RWPE2 (cell line): ENCODE measurements at regions not wholly inside any gene's neighbourhood (a gene's known extent, or its start where the extent isn't known, plus 50 kb on each side); places are given as distances from the start of the nearest gene placed in this dataset.
A peak's percentile ranks its signal among the peaks of the same experiment; 100 is the strongest.

ENCODE experiments used
- ATAC-seq: fragments of 200-7000 bp; cut with Tn5 transposase; 3 replicates; pipeline ENCODE4 v1.9.1; 2021; ENCODE audit warnings: low read depth
- DNase-seq: peaks from one replicate; pipeline ENCODE4 v3.0.0-alpha.2; 2020; ENCODE audit warnings: low spot score
- H3K27ac ChIP-seq: fragments of 450-650 bp; 2 replicates; pipeline ENCODE4 v1.5.1; 2017; ENCODE audit warnings: mild to moderate bottlenecking; ENCODE audit not compliant: poor library complexity, severe bottlenecking
- H3K27me3 ChIP-seq: fragments of 250-450 bp; sonication (Bioruptor Pico); 2 replicates; pipeline ENCODE4 v1.5.1; 2021; ENCODE audit warnings: mild to moderate bottlenecking, moderate library complexity; ENCODE audit not compliant: insufficient read depth, poor library complexity, severe bottlenecking
- H3K36me3 ChIP-seq: fragments of 250-450 bp; sonication (Bioruptor Pico); 2 replicates; pipeline ENCODE4 v1.5.1; 2020; ENCODE audit warnings: low read depth, mild to moderate bottlenecking, moderate library complexity
- H3K4me1 ChIP-seq: fragments of 250-450 bp; sonication (Bioruptor Pico); 2 replicates; pipeline ENCODE4 v1.5.1; 2021; ENCODE audit warnings: mild to moderate bottlenecking, moderate library complexity; ENCODE audit not compliant: insufficient read depth, poor library complexity, severe bottlenecking
- H3K4me3 ChIP-seq: fragments of 250-450 bp; sonication (Bioruptor Pico); 2 replicates; pipeline ENCODE4 v1.5.1; 2021; ENCODE audit warnings: mild to moderate bottlenecking, moderate library complexity; ENCODE audit not compliant: severe bottlenecking
- H3K9me3 ChIP-seq: fragments of 250-450 bp; sonication (Bioruptor Pico); 2 replicates; pipeline ENCODE4 v1.5.1; 2021; ENCODE audit warnings: mild to moderate bottlenecking, moderate library complexity; ENCODE audit not compliant: severe bottlenecking
- TF ChIP-seq, protein P1 (sequence below): fragments of 450-650 bp; IDR thresholded peaks from one replicate; pipeline ENCODE4 v1.5.1; 2017; ENCODE audit warnings: mild to moderate bottlenecking, moderate library complexity; ENCODE audit not compliant: poor library complexity, severe bottlenecking

DNA sequence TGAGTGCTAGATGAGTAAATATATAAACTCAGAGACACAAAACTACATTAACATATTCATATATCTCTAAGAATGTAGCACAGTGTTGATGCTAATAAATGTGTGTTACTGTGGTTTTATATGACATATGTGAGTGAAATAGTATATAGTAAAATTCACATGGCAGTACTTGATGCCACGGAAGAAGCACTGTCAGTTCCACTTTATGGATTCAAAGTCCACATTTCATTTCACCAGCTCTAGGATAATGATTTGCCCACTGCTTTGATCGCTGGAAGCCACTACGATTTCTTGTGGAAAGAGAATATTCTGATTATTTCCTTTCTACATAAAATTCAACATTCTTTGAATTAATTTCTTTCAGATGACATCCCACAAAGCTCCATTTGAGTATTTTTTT lies 181.2 kb downstream of the GBA3 start:
- H3K4me1 ChIP-seq, result no peaks in the 10 kb centered on the region
- H3K36me3 ChIP-seq, result no peaks in the 10 kb centered on the region
- no peak overlapping the region for H3K27ac ChIP-seq
- no peak for ATAC-seq
- DNase-seq, result no peak
- no peaks in the 10 kb centered on the region for H3K27me3 ChIP-seq
- no peak overlapping the region for H3K4me3 ChIP-seq
- H3K9me3 ChIP-seq, result no peaks in the 10 kb centered on the region
- TF ChIP-seq, protein P1, sequence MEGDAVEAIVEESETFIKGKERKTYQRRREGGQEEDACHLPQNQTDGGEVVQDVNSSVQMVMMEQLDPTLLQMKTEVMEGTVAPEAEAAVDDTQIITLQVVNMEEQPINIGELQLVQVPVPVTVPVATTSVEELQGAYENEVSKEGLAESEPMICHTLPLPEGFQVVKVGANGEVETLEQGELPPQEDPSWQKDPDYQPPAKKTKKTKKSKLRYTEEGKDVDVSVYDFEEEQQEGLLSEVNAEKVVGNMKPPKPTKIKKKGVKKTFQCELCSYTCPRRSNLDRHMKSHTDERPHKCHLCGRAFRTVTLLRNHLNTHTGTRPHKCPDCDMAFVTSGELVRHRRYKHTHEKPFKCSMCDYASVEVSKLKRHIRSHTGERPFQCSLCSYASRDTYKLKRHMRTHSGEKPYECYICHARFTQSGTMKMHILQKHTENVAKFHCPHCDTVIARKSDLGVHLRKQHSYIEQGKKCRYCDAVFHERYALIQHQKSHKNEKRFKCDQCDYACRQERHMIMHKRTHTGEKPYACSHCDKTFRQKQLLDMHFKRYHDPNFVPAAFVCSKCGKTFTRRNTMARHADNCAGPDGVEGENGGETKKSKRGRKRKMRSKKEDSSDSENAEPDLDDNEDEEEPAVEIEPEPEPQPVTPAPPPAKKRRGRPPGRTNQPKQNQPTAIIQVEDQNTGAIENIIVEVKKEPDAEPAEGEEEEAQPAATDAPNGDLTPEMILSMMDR, result no peak

DNA sequence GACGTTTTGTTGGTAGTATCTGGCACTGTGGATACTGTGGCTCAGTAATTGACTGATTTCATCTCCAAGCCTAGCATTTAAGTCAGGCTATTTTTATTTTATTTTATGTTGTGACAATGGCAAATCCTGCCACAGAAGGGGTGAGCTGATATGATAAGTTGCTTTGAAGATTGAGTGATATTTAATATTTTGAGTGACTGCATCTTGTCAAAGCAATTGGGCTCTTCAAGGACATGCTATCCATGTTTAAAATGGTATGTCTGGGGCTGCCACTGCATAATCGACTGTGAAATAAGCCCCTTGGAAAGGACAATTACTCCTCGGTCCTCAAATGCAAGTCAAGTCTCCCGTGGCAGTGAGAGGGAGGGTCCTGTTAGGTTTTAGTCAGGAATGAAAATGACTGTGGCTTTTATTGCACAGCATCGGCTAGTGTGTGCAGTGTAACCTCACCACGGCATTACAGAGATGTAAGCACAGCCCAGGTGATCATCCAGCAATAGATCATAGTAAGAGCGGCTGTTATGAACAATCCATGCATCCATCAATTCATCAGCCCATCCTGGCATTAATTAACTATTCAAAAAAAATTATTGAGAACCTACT lies 178.2 kb downstream of the GBA3 start:
- no peak overlapping the region for H3K4me3 ChIP-seq
- no peaks in the 10 kb centered on the region for H3K36me3 ChIP-seq
- ATAC-seq, result 0 out of 3 replicates have a peak, but pooled peaks have one; percentile 17
- no peaks in the 10 kb centered on the region for H3K4me1 ChIP-seq
- H3K9me3 ChIP-seq, result no peaks in the 10 kb centered on the region
- no peak overlapping the region for H3K27ac ChIP-seq
- DNase-seq, result no peak
- H3K27me3 ChIP-seq, result no peaks in the 10 kb centered on the region
- TF ChIP-seq, protein P1, result no peak

DNA sequence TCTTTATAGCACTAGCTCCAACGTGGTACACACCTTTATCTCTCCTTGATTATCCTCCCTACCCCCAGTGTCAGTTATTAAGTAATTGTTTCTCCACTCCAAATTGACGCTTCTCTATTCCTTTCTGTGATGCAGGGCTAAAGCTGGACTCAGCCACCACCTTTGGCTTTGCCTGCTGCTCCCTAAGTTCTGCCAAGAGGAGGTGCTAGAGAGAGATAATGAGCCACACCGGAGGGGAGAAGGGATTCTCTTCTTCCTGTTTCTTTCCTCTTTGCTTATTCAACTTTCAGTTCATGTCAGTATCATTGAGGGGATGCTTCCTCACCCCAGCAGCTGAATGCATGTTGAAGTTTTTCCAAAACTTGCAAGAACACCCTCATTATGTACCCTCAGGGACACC lies 176.5 kb downstream of the GBA3 start:
- Histone ChIP-seq H3K36me3 (no peaks in the 10 kb centered on the region), H3K4me3 (no peak overlapping the region), H3K27ac (no peak overlapping the region), H3K4me1 (no peaks in the 10 kb centered on the region), H3K9me3 (no peaks in the 10 kb centered on the region), H3K27me3 (no peaks in the 10 kb centered on the region)
- TF ChIP-seq, protein P1, result no peak
- DNase-seq (no peak), ATAC-seq (no peak)
